ENCODE measurements at regions not wholly inside any gene's neighbourhood (a gene's known extent, or its start where the extent isn't known, plus 50 kb on each side); places are given as distances from the start of the nearest gene placed in this dataset.

DNA sequence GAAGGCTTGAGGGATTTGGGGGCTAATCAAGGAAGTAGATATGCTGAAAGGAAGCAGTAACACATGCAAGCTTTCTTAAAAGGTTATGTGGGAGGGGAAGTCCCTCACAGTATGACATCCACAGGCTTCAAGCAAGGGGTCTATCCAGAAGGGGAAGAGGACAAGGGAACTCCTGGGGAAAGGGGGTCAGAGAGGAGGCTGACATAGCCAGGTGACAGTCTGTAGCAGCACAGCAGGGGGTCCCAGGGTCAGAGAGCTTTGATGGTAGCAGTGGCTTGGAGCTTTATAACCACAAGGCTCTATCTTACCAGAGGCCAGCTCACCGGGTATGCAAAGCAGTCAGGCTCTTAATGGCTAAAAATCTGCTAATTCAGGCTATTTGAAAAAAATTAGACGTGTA is 150.6 kb upstream of the NSMCE3 start:
- DNase-seq, result no peak

GRCh38 chr15:29418931-29419330 is 149.3 kb upstream of the NSMCE3 start:
- DNase-seq, result no peak

DNA sequence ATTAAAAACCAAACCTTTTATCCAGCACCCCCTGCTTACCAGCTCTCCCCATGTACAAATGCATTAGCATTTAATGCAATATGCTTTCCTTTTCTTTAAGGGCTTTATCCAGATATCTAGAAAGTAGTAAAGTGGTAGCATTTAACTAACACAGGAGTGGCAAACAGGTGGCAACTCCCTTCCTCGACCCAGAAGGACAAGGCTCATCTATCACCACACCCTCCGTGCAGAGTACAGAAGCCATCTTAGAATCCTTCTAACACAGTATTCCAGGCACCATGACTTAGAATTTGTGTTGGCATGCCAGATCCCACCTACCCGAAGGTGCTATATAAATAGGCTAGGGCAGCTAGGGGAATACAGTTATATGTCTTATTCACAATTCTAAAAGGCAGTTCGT is 148.6 kb upstream of the NSMCE3 start:
- DNase-seq, result no peak

GRCh38 chr15:29411299-29411698 is 141.7 kb upstream of the NSMCE3 start:
- no peak for DNase-seq

GRCh38 chr15:29410338-29410737 is 140.7 kb upstream of the NSMCE3 start:
- DNase-seq, result no peak

- DNase-seq, result no peak
Observed at GRCh38 chr15:29409890-29410289, 140.3 kb upstream of the NSMCE3 start.

GRCh38 chr15:29405564-29405963 is 135.9 kb upstream of the NSMCE3 start:
- DNase-seq, result no peak

DNA sequence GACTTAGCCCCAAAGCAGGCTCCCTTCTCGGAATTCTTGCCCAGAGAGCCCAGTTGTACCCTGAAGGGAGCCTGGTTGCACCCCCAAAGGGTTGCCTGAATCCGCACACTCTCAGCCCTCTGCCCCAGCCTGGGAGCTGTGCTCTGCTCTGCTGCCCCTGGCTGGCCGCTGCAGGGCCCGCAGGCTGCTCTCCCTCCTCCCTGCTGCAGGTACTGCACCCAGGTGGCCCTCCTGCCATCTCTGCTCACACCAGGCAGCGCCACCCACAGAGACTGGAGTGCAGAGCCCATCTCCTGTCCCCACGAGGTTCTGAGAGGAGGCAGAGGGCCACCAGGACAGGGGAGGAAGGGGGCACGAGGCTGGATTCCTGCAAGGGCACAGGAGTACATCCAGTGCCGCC is 134.2 kb upstream of the NSMCE3 start:
- DNase-seq, result no peak

DNA sequence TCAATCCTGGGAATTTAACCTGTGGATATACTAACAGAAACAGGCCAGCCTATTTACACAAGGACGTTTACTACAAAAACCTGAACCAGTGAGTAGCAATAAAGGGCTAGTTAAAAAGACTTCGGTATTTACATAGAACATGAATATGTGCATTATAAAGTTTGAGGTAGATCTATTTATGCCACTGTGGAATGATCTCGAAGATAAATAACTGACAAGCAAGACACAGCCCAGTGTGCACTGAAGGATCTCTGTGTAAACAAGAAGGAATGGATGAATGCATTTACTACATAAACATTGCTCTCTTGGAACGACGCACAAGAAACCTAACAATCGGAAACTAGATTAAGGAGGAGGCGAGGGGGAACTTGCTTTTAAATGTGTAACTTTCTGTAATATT is 132.0 kb upstream of the NSMCE3 start:
- no peak for DNase-seq

GRCh38 chr15:29400701-29401100 is 131.1 kb upstream of the NSMCE3 start:
- DNase-seq, result no peak

DNA sequence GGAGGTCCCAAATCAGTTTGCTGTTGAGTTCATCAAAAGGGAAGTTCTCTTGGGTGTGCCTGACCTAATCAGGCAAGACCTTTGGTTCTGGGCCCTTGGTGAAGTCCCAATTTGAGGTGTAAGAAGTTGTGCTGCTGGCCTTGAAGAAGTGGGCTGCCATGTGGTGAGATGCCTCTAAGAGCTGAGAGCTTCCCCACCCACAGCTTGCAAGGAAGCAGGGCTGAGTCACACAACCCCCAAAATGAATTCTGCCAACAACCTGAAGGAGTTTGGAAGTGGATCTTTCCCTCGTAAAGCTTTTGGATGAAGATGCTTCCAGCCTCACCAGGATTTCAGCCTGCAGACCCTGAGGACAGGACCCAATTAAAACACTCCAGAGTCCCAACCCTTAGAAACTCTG is 129.3 kb upstream of the NSMCE3 start:
- DNase-seq, result no peak

GRCh38 chr15:29396176-29396811 is 126.7 kb upstream of the NSMCE3 start:
- no peak for DNase-seq

GRCh38 chr15:29393443-29393842 is 123.8 kb upstream of the NSMCE3 start:
- DNase-seq, result no peak

DNA sequence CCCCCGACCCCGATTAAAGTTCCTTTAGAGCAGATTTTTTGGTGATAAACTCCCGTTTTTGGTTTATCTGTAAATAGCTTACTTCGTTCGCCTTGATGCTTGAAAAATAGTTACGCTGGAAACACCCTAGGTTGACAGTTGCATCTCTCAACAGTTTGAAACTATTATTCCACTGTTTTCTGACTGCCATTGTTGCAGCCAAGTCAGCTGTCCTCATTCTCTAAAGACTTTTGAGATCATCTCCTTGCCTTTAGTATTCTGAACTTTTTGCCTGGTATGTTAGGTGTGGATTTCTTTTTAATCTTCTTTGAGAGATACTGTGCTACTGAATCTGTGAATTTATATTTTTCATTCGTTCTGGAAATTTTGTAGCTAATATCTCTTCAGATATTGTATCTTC is 122.7 kb upstream of the NSMCE3 start:
- DNase-seq, result no peak

DNA sequence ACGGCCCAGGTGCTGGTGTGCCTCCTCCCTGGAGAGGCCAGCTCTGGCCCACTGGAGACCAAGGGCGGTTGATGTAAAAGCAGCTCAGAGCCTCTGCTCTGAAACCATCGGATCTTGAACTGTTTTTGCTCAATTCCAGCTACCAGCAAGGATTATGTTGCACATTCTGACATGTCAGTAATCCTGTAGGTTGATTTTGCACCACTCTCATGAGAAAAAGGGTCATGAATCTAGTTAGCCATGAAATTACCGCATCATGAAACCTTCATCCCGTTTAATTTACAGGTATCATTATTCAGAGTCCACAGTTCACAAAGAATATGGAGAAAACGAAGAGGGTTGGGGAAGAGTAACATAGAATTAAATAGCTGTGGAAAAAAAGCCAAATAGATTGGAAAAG is 120.4 kb upstream of the NSMCE3 start:
- DNase-seq, result no peak

DNA sequence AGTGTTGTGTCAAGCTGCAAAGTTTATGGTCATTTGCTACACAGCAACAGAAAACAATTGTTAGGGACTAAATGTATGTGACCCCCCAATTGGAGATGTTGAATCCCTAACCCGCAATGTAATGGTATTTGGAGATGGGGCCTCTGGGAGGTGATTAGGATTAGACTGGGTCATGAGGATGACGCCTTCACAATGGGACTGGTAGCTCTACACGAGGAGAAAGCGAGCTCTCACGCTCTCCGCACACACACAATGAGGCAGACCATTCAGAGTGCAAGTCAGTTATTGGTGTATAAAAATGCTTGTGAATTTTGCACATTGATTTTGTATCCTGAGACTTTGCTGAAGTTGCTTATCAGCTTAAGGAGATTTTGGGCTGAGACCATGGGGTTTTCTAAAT is 116.9 kb upstream of the NSMCE3 start:
- no peak for DNase-seq

DNA sequence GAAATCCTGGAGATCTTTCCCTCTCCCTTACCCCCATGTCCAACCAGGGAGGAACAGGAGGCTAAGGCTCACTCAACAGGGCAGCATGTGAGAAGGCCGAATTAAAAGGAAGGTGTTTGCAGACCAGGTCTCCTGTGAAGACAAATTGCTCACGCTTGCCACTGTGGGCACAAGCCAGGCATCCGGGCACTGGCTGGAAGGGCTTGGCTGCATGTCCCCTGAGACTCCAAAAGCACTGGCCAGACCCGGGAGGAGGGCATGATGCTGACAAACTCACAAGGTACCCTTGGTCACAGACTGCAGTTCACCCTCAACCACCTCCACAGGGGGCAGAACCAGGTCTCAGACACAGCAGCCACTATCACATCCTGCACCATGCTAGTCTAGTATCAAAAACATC is 113.7 kb upstream of the NSMCE3 start:
- DNase-seq, result no peak

- no peak for DNase-seq
Observed at GRCh38 chr15:29382862-29383261, 113.2 kb upstream of the NSMCE3 start.

- no peak for DNase-seq
Observed at GRCh38 chr15:29380466-29380865, 110.8 kb upstream of the NSMCE3 start.

DNA sequence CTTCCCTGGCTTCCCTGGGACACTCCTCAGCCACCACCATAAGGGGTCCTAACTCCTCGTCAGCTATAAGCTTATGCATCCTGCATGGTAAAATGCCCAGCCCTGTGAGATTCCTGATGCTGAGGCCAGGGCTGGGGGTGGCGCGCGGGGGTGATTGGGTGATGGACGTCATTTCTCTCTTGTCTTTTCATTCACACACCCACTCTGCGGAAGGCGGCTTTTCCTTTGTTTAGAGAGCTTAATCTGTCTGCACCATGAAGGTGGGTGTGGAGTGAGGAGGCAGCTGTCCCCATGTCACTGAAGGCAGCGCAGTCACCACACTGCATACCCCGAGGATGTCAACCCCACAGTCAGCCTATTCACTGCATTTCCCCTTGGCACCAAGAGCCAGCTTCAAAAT is 110.0 kb upstream of the NSMCE3 start:
- DNase-seq, result no peak

DNA sequence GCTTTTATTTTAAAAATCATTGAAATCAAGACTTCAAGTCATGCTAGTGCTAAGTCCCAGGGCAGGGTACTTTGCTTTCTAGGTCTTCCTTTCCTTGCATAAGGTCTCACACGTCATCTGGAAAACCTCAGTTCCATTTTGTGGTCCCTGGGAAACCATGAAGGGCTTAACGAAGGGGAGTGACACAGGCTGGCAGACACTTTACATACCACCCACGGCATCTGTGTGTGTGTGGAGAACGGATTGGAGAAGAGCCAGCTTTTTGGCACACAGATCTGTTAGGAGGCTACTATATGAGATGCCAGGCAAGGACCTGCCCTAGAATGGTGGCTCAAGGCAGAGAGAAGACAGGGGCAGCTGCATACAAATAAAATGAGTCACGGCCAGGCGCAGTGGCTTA is 107.5 kb upstream of the NSMCE3 start:
- DNase-seq, result no peak

DNA sequence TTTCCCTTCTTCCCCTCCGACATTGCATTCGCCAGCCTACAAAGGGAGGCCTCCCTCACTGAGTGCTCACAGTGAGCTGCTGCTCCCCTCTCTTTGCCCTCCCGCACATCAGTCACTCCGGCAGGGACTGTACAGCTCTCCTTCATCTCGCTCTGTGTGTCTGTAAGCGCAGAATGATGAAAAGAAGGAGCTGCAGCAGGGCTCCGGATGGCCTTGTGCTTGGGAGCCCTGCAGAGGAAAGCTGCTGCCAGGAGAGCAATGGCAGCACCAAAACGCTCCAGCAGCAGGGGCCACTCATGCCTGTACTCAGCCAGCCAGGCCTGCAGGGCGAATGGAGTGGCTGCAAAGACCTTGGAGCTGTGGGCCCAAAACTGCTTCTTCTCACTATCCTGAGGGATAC is 107.0 kb upstream of the NSMCE3 start:
- DNase-seq, result no peak

DNA sequence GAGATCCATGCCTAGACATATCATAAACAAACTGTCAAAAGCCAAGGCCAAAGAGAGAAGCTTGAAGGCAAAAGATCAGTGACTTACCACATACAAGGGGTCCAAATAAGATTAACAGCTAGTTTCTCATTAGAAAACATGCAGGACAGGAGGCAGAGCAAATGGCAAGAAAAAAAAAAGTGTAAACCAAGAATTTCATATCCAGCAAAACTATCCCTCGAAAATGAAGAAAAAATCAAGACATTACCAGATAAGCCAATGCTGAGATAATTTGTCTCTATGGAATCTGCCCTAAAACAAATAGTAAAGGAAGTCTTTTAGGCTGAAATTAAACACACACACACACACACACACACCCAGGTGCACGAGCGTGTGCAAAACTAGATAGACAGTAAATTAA is 99.6 kb upstream of the NSMCE3 start:
- no peak for DNase-seq

- DNase-seq, result no peak
Observed at GRCh38 chr15:29364426-29365078, 94.9 kb upstream of the NSMCE3 start.

- DNase-seq, result no peak
Observed at GRCh38 chr15:29361560-29361959, 91.9 kb upstream of the NSMCE3 start.
